Activated CD4-positive, alpha-beta T cell treated with anti-CD3 and anti-CD28 coated beads, Interleukin-2, amount 50 U/mL, for 16 hours (primary cell): ENCODE measurements at regions not wholly inside any gene's neighbourhood (a gene's known extent, or its start where the extent isn't known, plus 50 kb on each side); places are given as distances from the start of the nearest gene placed in this dataset.

ENCODE experiments used
- DNase-seq: peaks from one replicate; pipeline ENCODE4 v3.0.0-alpha.2; 2020

GRCh38 chr2:128495996-128496547, 177.4 kb upstream of the HS6ST1 start:
- DNase-seq: no peak

GRCh38 chr2:128496700-128497099, 178.0 kb upstream of the HS6ST1 start:
- no peak for DNase-seq

- no peak for DNase-seq
These were observed 178.8 kb upstream of the HS6ST1 start for GRCh38 chr2:128497461-128497860.

- no peak for DNase-seq
These were observed 179.4 kb upstream of the HS6ST1 start for GRCh38 chr2:128498086-128498485.

GRCh38 chr2:128498589-128498988, 179.9 kb upstream of the HS6ST1 start:
- no peak for DNase-seq

GRCh38 chr2:128499367-128500137, 180.9 kb upstream of the HS6ST1 start:
- DNase-seq: no peak

GRCh38 chr2:128500138-128500800, 181.6 kb upstream of the HS6ST1 start:
- no peak for DNase-seq

GRCh38 chr2:128501006-128501690, 182.5 kb upstream of the HS6ST1 start:
- DNase-seq: no peak

- no peak for DNase-seq
These were observed 183.0 kb upstream of the HS6ST1 start for GRCh38 chr2:128501700-128502099.

GRCh38 chr2:128502200-128502599, 183.5 kb upstream of the HS6ST1 start:
- no peak for DNase-seq

GRCh38 chr2:128502638-128503246, 184.1 kb upstream of the HS6ST1 start:
- DNase-seq: no peak

GRCh38 chr2:128503399-128504245, 185.0 kb upstream of the HS6ST1 start:
- DNase-seq: no peak

- no peak for DNase-seq
These were observed 185.8 kb upstream of the HS6ST1 start for GRCh38 chr2:128504246-128505149.

- DNase-seq: no peak
These were observed 186.5 kb upstream of the HS6ST1 start for GRCh38 chr2:128505150-128505490.

- DNase-seq: no peak
These were observed 187.2 kb upstream of the HS6ST1 start for GRCh38 chr2:128505575-128506526.

- DNase-seq: no peak
These were observed 187.9 kb upstream of the HS6ST1 start for GRCh38 chr2:128506534-128506933.

- no peak for DNase-seq
These were observed 192.2 kb upstream of the HS6ST1 start for GRCh38 chr2:128510701-128511397.

GRCh38 chr2:128511731-128512378, 193.2 kb upstream of the HS6ST1 start:
- DNase-seq: no peak
